ENCODE measurements at regions not wholly inside any gene's neighbourhood (a gene's known extent, or its start where the extent isn't known, plus 50 kb on each side); places are given as distances from the start of the nearest gene placed in this dataset.

DNA sequence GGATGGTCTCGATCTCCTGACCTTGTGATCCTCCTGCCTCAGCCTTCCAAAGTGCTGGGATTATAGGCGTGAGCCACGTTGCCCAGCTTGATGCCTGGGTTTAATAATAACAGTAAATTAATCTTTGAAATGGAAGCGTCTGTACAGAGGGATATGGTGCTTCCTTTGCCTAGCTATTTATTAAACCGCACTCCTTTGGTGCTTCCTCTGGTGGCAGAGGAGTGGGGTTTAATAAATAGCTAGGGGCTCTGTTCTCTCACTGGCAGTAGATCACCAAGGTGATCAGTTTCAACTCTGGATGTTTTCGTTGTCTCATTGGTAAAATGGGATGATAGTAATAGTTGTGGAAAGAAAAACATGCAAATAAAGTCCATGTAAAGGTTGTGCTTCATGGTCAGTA is 1122.5 kb upstream of the WWC1 start:
- no peak overlapping the region for H3K9ac ChIP-seq (ENCODE audit: low read length)
- H3K27me3 ChIP-seq (ENCODE audit: control insufficient read depth, insufficient read depth, low read length) = no peaks in the 10 kb centered on the region
- H3K4me1 ChIP-seq (ENCODE audit: control insufficient read depth, insufficient read depth, low read length) = no peaks in the 10 kb centered on the region
- no peaks in the 10 kb centered on the region for H3K9me3 ChIP-seq (ENCODE audit: control insufficient read depth, low read length)
- H3K36me3 ChIP-seq (ENCODE audit: control insufficient read depth, insufficient read depth, low read length) = no peaks in the 10 kb centered on the region
- H3K4me3 ChIP-seq (ENCODE audit: low read length) = no peak overlapping the region

DNA sequence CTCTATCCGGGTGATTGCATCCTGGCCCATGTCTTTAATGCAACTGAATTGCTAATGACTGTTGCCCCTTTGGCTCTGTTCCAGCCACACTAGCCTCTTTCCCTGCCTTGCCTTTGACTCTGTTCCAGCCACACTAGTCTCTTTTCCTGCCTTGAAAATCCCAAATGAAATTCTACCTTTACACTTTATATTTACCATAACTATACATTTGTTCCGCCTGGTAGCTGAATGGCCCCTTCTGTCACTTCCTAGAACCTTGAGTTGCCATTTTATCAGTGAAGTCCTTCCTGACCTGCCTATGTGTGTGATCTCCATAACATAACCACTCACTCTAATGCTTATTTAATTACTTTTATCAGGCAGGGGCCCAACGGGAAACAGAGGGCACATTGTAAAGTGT is 1120.4 kb upstream of the WWC1 start:
- Histone ChIP-seq H3K27me3 (ENCODE audit: control insufficient read depth, insufficient read depth, low read length) (no peaks in the 10 kb centered on the region), H3K4me3 (ENCODE audit: low read length) (no peak overlapping the region), H3K36me3 (ENCODE audit: control insufficient read depth, insufficient read depth, low read length) (no peaks in the 10 kb centered on the region)

DNA sequence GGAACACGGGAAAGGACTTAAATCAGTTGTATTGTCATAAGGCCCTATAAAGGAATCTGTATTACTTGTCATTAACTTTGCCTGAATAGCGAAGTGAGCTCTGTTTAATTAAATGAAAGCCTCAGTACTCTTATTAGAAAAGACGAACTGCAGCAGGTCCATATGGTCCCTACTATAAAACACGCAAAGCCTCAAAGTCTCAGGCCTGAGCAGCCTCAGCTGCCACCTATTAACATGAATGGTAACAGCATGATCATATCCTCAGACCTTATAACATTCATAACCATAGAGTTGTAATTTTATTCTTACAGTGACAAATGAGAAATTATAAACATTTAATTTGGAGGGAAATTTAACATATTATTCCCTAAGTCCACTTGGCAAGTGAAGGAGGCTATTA is 1113.7 kb upstream of the WWC1 start:
- H3K36me3 ChIP-seq (ENCODE audit: control insufficient read depth, insufficient read depth, low read length) = no peaks in the 10 kb centered on the region
- H3K27me3 ChIP-seq (ENCODE audit: control insufficient read depth, insufficient read depth, low read length) = no peaks in the 10 kb centered on the region
- no peaks in the 10 kb centered on the region for H3K9me3 ChIP-seq (ENCODE audit: control insufficient read depth, low read length)
- no peaks in the 10 kb centered on the region for H3K4me1 ChIP-seq (ENCODE audit: control insufficient read depth, insufficient read depth, low read length)
- no peak overlapping the region for H3K9ac ChIP-seq (ENCODE audit: low read length)
- H3K4me3 ChIP-seq (ENCODE audit: low read length) = no peak overlapping the region

More for the DNA sequence above, 1120.4 kb upstream of the WWC1 start:
- no peaks in the 10 kb centered on the region for H3K9me3 ChIP-seq (ENCODE audit: control insufficient read depth, low read length)
- no peaks in the 10 kb centered on the region for H3K4me1 ChIP-seq (ENCODE audit: control insufficient read depth, insufficient read depth, low read length)
- H3K9ac ChIP-seq (ENCODE audit: low read length) = no peak overlapping the region

DNA sequence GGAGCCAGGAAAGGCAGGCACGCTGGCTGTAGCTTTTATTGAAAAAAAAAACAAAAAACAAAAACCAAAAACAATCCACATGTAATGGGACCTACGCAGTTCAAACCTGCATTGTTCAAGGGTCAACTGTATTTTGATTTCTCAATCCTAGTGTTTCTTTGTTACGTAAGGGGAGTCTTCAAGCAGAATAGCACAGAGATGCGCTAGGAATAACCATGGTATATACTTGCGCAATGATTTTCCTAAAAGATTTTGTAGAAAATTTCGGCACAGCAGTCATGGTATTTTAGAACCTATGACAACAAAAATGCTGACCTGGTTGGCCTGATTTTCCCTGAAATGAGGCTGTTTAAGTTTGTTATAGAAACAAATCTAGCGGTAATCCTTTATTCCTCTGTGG is 1110.5 kb upstream of the WWC1 start:
- Histone ChIP-seq H3K9me3 (ENCODE audit: control insufficient read depth, low read length) (no peaks in the 10 kb centered on the region), H3K36me3 (ENCODE audit: control insufficient read depth, insufficient read depth, low read length) (no peaks in the 10 kb centered on the region), H3K4me1 (ENCODE audit: control insufficient read depth, insufficient read depth, low read length) (no peaks in the 10 kb centered on the region), H3K4me3 (ENCODE audit: low read length) (no peak overlapping the region), H3K9ac (ENCODE audit: low read length) (no peak overlapping the region), H3K27me3 (ENCODE audit: control insufficient read depth, insufficient read depth, low read length) (no peaks in the 10 kb centered on the region)

DNA sequence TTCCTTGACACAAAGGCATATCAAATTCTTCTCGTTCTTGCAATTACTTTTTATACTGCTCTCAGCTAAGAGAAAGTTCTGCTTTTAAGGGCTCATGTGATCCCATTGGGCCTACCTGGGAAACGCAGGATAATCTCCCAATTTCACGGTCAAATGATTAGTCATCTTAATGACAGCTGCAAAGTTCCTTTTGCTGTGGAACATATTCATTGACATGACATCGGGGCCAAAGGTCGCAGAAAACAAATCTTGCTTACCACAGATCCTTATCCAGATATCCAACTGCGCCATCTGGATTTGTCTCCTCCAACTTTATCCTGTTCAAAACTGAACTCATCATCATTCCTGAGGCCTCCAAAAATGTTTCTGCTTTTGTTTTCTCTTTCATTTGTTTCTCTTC is 1085.6 kb upstream of the WWC1 start:
- no peaks in the 10 kb centered on the region for H3K36me3 ChIP-seq (ENCODE audit: control insufficient read depth, insufficient read depth, low read length)
- no peaks in the 10 kb centered on the region for H3K9me3 ChIP-seq (ENCODE audit: control insufficient read depth, low read length)
- no peak overlapping the region for H3K9ac ChIP-seq (ENCODE audit: low read length)
- no peak overlapping the region for H3K4me3 ChIP-seq (ENCODE audit: low read length)
- H3K4me1 ChIP-seq (ENCODE audit: control insufficient read depth, insufficient read depth, low read length) = no peaks in the 10 kb centered on the region
- H3K27me3 ChIP-seq (ENCODE audit: control insufficient read depth, insufficient read depth, low read length) = no peaks in the 10 kb centered on the region

DNA sequence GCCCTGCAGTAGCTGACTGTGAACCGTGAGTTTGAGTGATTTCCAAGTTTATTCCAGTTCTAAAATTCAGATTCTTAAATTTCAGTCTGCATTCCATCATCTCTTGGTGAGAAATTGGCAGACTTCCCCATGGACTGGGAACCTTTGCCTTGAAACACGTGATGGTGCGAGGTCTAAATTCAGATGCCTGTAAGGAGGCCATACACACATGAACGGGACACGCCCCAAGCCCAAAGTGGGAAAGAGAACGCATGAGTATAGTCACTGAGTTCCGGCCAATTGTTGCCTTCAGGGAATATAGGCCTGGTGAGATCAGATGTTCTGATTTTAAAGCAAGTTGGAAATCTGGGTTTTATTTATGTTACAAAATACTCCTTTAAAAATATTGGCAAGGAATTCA is 1084.4 kb upstream of the WWC1 start:
- Histone ChIP-seq H3K4me3 (ENCODE audit: low read length) (no peak overlapping the region), H3K36me3 (ENCODE audit: control insufficient read depth, insufficient read depth, low read length) (no peaks in the 10 kb centered on the region), H3K9me3 (ENCODE audit: control insufficient read depth, low read length) (no peaks in the 10 kb centered on the region), H3K9ac (ENCODE audit: low read length) (no peak overlapping the region), H3K4me1 (ENCODE audit: control insufficient read depth, insufficient read depth, low read length) (no peaks in the 10 kb centered on the region), H3K27me3 (ENCODE audit: control insufficient read depth, insufficient read depth, low read length) (no peaks in the 10 kb centered on the region)

DNA sequence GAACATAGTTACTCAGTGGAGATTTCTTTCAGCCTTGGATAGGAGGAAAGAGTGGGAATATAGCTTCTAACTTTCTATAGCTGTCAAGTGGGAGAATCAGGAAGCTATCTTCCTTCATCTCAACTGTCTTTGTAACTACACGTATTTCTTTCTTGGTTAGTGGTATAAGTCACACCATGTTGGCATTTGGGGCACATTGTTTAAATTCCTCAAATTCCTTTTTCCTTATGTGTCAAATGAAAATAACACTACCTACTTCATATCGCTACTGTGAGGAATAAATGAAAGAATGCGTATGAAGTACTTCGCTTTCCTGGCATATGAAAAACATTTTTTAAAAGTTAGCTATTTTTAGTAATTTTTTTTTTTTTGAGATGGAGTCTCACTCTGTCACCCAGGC is 1082.5 kb upstream of the WWC1 start:
- no peaks in the 10 kb centered on the region for H3K27me3 ChIP-seq (ENCODE audit: control insufficient read depth, insufficient read depth, low read length)
- H3K9me3 ChIP-seq (ENCODE audit: control insufficient read depth, low read length) = no peaks in the 10 kb centered on the region
- H3K4me1 ChIP-seq (ENCODE audit: control insufficient read depth, insufficient read depth, low read length) = no peaks in the 10 kb centered on the region
- H3K36me3 ChIP-seq (ENCODE audit: control insufficient read depth, insufficient read depth, low read length) = no peaks in the 10 kb centered on the region
- no peak overlapping the region for H3K4me3 ChIP-seq (ENCODE audit: low read length)
- no peak overlapping the region for H3K9ac ChIP-seq (ENCODE audit: low read length)

DNA sequence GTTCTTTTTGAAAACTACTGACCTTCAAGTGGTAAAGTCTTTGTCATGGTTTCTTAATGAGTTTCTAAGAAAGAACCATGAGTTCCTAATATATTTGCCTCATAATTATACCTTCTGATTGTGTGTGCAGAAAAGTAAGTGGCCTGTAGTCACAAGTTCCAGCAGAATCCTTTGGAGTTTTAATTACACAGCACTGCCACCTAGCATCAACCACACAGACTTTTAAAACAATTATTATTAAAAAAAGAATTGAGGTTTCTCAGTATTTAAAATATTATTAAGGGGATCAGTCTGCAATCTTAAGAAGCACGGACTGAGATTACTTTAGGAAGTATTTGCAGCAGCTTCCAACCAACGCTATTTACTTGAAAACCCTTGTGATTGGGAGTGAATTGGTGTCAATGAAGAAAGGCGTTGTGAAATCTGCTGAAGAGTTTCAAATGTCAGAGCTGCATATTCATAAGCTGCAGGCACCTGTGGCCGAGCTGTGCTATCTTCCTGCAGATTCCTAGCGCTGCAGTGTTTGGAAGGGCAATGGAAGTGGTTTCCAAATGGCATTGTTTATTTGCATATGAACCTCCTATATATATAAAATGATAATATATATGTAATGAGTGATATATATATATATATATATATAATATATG is 1074.2 kb upstream of the WWC1 start:
- no peak overlapping the region for H3K9ac ChIP-seq (ENCODE audit: low read length)
- H3K9me3 ChIP-seq (ENCODE audit: control insufficient read depth, low read length) = no peaks in the 10 kb centered on the region
- no peaks in the 10 kb centered on the region for H3K27me3 ChIP-seq (ENCODE audit: control insufficient read depth, insufficient read depth, low read length)
- no peaks in the 10 kb centered on the region for H3K36me3 ChIP-seq (ENCODE audit: control insufficient read depth, insufficient read depth, low read length)
- H3K4me1 ChIP-seq (ENCODE audit: control insufficient read depth, insufficient read depth, low read length) = no peaks in the 10 kb centered on the region
- no peak overlapping the region for H3K4me3 ChIP-seq (ENCODE audit: low read length)

DNA sequence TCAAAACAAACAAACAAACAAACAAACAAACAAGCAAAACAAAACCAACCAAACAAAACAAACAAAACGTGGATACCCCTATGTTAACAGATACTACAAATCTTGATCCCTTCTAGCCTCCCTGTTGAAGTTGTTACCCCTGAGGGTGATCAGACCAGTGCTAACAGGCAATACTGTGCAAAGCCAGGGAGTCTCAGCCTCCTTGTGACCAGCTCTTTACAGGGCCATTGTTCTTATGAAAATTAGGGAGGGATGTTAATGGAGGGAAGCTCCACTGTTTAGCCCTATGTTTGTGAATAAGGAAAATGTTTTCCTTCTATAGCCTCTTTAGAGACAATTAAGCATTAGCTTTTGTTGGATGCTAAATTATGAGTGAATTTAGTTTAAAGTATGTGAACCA is 1072.1 kb upstream of the WWC1 start:
- Histone ChIP-seq H3K9me3 (ENCODE audit: control insufficient read depth, low read length) (no peaks in the 10 kb centered on the region), H3K4me1 (ENCODE audit: control insufficient read depth, insufficient read depth, low read length) (no peaks in the 10 kb centered on the region), H3K36me3 (ENCODE audit: control insufficient read depth, insufficient read depth, low read length) (no peaks in the 10 kb centered on the region), H3K27me3 (ENCODE audit: control insufficient read depth, insufficient read depth, low read length) (no peaks in the 10 kb centered on the region), H3K9ac (ENCODE audit: low read length) (no peak overlapping the region), H3K4me3 (ENCODE audit: low read length) (no peak overlapping the region)

DNA sequence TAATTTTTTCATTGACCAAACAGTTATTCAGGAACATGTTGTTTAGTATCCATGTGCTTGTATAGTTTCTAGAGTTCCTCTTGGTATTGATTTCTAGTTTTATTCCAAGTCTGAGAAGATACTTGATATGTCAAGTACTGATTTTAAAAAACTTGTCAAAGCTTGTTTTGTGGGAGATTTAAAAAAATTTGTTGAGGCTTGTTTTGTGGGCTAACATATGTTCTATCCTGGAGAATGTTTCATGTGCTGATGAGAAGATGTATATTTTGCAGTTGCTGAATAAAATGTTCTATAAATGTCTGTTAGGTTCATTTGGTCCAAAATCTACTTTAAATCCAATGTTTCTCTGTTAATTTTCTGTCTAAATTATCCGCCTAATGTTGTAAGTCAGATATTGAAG is 1065.1 kb upstream of the WWC1 start:
- no peak overlapping the region for H3K9ac ChIP-seq (ENCODE audit: low read length)

DNA sequence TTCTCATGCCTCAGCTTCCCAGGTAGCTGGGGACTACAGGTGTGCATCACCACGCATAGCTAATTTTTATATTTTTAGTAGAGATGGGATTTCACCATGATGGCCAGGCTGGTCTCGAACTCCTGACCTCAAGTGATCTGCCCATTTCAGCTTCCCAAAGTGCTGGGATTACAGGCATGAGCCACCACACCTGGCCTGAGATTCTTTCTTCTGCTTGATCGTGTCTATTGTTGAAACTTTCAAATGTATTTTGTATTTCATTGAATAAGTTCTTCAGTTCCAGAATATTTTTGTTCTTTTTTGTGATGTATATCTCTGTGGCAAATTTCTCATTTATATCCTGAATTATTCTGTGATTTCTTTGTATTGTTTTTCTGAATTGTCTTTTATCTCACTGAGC is 1063.3 kb upstream of the WWC1 start:
- no peak overlapping the region for H3K4me3 ChIP-seq (ENCODE audit: low read length)
- no peaks in the 10 kb centered on the region for H3K4me1 ChIP-seq (ENCODE audit: control insufficient read depth, insufficient read depth, low read length)
- no peak overlapping the region for H3K9ac ChIP-seq (ENCODE audit: low read length)

More for the DNA sequence above, 1065.1 kb upstream of the WWC1 start:
- Histone ChIP-seq H3K4me3 (ENCODE audit: low read length) (no peak overlapping the region), H3K9me3 (ENCODE audit: control insufficient read depth, low read length) (no peaks in the 10 kb centered on the region), H3K4me1 (ENCODE audit: control insufficient read depth, insufficient read depth, low read length) (no peaks in the 10 kb centered on the region), H3K36me3 (ENCODE audit: control insufficient read depth, insufficient read depth, low read length) (no peaks in the 10 kb centered on the region), H3K27me3 (ENCODE audit: control insufficient read depth, insufficient read depth, low read length) (no peaks in the 10 kb centered on the region)

DNA sequence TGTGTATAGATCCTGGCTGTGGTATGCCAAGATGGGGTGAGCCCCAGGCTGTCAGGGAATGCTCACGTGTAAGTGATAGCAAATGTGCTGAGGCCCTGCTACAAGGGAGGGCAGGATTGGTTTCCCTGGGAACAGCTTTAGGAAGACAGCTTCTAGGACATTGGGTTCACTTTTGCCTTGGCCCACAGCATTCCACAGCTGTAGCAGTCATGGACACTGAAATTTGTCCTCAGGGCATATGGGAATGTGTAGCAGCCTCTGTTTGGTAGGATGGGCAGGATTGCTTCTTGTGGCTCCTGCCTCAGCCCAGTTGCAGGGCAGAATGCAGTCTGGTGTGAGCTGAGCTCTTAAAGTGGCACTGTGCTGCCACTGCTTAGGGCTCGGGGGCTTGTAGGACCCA is 1061.7 kb upstream of the WWC1 start:
- H3K9me3 ChIP-seq (ENCODE audit: control insufficient read depth, low read length) = no peaks in the 10 kb centered on the region
- H3K4me1 ChIP-seq (ENCODE audit: control insufficient read depth, insufficient read depth, low read length) = no peaks in the 10 kb centered on the region
- H3K4me3 ChIP-seq (ENCODE audit: low read length) = no peak overlapping the region
- H3K9ac ChIP-seq (ENCODE audit: low read length) = no peak overlapping the region
- H3K27me3 ChIP-seq (ENCODE audit: control insufficient read depth, insufficient read depth, low read length) = no peaks in the 10 kb centered on the region
- no peaks in the 10 kb centered on the region for H3K36me3 ChIP-seq (ENCODE audit: control insufficient read depth, insufficient read depth, low read length)

More for the DNA sequence above, 1063.3 kb upstream of the WWC1 start:
- no peaks in the 10 kb centered on the region for H3K36me3 ChIP-seq (ENCODE audit: control insufficient read depth, insufficient read depth, low read length)
- H3K9me3 ChIP-seq (ENCODE audit: control insufficient read depth, low read length) = no peaks in the 10 kb centered on the region
- no peaks in the 10 kb centered on the region for H3K27me3 ChIP-seq (ENCODE audit: control insufficient read depth, insufficient read depth, low read length)

DNA sequence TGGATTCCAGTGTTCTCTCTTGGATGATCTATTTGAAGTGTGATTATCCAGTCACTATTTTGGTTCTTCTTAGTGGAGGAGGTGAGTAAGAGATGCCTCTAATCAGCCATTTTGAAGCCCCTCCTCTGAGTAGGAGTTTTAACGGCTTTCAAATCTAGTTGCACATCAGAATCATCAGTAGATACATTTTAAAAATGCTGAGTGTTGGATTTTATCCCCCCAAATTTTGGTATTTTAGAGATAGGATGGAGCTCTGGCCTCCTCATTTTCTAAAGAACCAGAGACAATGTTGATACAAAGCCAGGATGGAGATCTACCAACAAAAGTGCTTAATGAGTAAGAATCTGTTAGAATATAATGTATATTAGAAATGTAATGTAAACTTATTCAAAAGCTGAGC is 1061.0 kb upstream of the WWC1 start:
- no peaks in the 10 kb centered on the region for H3K9me3 ChIP-seq (ENCODE audit: control insufficient read depth, low read length)
- no peak overlapping the region for H3K4me3 ChIP-seq (ENCODE audit: low read length)
- H3K4me1 ChIP-seq (ENCODE audit: control insufficient read depth, insufficient read depth, low read length) = no peaks in the 10 kb centered on the region
- no peaks in the 10 kb centered on the region for H3K27me3 ChIP-seq (ENCODE audit: control insufficient read depth, insufficient read depth, low read length)
- H3K9ac ChIP-seq (ENCODE audit: low read length) = no peak overlapping the region
- no peaks in the 10 kb centered on the region for H3K36me3 ChIP-seq (ENCODE audit: control insufficient read depth, insufficient read depth, low read length)

All from mucosa of stomach (tissue), 1 donor.